ENCODE measurements at regions not wholly inside any gene's neighbourhood (a gene's known extent, or its start where the extent isn't known, plus 50 kb on each side); places are given as distances from the start of the nearest gene placed in this dataset.
A peak's percentile ranks its signal among the peaks of the same experiment; 100 is the strongest.

DNA sequence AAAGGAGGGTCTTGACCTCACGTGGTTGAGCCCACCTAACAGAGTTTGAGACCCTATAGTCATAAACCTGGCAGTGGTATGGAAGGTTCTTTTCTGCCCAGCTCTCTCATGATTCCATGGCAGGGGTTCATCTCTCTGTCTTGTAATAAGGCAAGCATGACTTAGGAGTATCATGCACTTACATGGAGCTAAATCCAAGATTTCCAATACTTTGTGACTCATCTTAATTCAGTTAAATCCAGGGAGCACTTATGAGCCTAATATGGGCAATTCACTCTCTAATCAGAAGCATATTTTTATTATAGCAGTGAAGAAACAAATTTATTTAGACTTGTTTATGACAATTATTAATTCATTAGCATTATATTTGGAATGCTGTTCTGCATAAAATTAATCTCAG, 131.8 kb upstream of the CPSF6 start:
- Histone ChIP-seq H3K9me3 (no peaks in the 10 kb centered on the region), H3K4me1 (peaks cover 0 to 11% (median 9%) of the 10 kb centered on the region in 3 donors), H3K27ac (no peak overlapping the region), H3K4me3 (no peak overlapping the region), H3K27me3 (no peaks in the 10 kb centered on the region), H3K36me3 (no peaks in the 10 kb centered on the region)
- peak in 1 of 4 donors; percentile 24 for ATAC-seq
- WGBS, 2 donors, result 76 to 86% methylated on average over 1 of the region's 1 CpG
- TF ChIP-seq, protein P1, sequence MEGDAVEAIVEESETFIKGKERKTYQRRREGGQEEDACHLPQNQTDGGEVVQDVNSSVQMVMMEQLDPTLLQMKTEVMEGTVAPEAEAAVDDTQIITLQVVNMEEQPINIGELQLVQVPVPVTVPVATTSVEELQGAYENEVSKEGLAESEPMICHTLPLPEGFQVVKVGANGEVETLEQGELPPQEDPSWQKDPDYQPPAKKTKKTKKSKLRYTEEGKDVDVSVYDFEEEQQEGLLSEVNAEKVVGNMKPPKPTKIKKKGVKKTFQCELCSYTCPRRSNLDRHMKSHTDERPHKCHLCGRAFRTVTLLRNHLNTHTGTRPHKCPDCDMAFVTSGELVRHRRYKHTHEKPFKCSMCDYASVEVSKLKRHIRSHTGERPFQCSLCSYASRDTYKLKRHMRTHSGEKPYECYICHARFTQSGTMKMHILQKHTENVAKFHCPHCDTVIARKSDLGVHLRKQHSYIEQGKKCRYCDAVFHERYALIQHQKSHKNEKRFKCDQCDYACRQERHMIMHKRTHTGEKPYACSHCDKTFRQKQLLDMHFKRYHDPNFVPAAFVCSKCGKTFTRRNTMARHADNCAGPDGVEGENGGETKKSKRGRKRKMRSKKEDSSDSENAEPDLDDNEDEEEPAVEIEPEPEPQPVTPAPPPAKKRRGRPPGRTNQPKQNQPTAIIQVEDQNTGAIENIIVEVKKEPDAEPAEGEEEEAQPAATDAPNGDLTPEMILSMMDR (IDR thresholded peaks at IDR 0.05), result no peak
- intact Hi-C loops (cut with DNase I), result no loop called here
- no peak for FAIRE-seq
- DNase-seq, result no peak

DNA sequence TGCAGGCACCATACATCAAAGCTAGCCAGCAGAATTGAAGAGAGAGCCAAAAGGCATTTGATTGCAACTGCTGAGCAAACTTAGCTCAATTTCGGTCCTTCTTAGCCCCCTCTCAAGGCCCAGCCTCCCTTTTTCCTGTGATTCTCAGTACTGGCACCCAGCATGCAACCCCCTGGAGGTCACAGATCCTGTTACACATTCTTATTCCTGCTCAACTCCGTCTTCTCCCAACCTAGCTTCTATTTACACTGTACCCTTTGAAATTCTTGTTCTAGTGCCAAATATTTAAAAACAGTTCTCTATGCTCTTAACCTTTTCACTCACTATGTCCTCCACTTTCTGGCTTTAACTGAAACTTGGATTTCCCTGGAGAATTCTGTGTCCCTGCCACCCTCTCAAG, 131.3 kb upstream of the CPSF6 start:
- peaks cover 0 to 11% (median 9%) of the 10 kb centered on the region in 3 donors for H3K4me1 ChIP-seq
- H3K36me3 ChIP-seq, result no peaks in the 10 kb centered on the region
- no peak overlapping the region for H3K27ac ChIP-seq
- FAIRE-seq (no peak), DNase-seq (peak in 1 of 6 donors; percentile 13), ATAC-seq (peak; percentile 38 to 81 (median 75))
- 8% methylated on average over 2 of the region's 2 CpGs for WGBS, 2 donors
- TF ChIP-seq, protein P1 (IDR thresholded peaks at IDR 0.05), result no peak
- H3K27me3 ChIP-seq, result no peaks in the 10 kb centered on the region
- H3K9me3 ChIP-seq, result no peaks in the 10 kb centered on the region
- intact Hi-C loops (cut with DNase I), result no loop called here
- H3K4me3 ChIP-seq, result no peak overlapping the region

DNA sequence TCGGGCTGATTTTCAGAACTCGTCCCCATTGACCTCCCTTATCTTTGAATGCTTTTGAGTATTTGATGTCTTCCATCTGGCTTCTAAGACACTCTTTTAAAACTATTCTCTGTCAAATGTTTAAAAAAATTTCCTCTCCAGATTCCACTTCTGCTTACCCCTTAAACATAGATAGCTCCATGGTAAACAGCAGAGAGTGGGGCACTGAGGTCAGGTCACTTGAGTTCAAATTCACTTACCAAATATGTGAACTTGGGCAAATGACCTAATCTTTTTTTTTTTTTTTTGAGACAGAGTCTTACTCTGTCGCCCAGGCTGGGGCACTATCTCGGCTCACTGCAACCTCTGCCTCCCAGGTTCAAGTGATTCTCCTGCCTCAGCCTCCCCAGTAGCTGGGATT, 126.8 kb upstream of the CPSF6 start:
- intact Hi-C loops (cut with DNase I), result no loop called here
- Histone ChIP-seq H3K9me3 (no peaks in the 10 kb centered on the region), H3K36me3 (no peaks in the 10 kb centered on the region), H3K27ac (no peak overlapping the region), H3K4me3 (no peak overlapping the region), H3K4me1 (peaks cover 0 to 9% (median 9%) of the 10 kb centered on the region in 3 donors), H3K27me3 (no peaks in the 10 kb centered on the region)
- ATAC-seq (no peak), DNase-seq (no peak), FAIRE-seq (no peak)
- TF ChIP-seq, protein P1 (IDR thresholded peaks at IDR 0.05), result no peak
- 66 to 73% methylated on average over 4 of the region's 4 CpGs for WGBS, 2 donors

DNA sequence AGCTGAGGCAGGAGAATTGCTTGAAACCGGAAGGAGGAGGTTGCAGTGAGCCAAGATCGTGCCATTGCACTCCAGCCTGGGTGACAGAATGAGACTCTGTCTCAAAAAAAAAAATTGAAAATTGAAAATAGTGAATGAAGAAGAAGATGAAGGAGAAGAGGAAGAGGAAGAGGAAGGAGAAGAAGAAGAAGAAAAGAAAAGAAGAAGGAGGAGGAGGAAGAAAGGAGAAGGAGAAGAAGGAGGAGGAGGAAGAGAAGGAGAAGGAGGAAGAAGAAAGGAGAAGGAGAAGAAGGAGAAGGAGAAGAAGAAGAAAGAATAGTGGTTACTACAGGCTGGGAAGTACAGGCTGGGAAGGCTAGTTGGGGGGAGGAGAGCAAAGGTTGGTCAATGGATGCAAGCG, 124.3 kb upstream of the CPSF6 start:
- DNase-seq (no peak), FAIRE-seq (no peak), ATAC-seq (no peak)
- Histone ChIP-seq H3K36me3 (no peaks in the 10 kb centered on the region), H3K4me3 (no peak overlapping the region), H3K27ac (no peak overlapping the region), H3K4me1 (no peaks in the 10 kb centered on the region), H3K27me3 (no peaks in the 10 kb centered on the region), H3K9me3 (no peaks in the 10 kb centered on the region)
- TF ChIP-seq, protein P1 (IDR thresholded peaks at IDR 0.05), result no peak
- WGBS, 2 donors, result 62 to 92% methylated on average over 3 of the region's 3 CpGs
- intact Hi-C loops (cut with DNase I), result no loop called here

DNA sequence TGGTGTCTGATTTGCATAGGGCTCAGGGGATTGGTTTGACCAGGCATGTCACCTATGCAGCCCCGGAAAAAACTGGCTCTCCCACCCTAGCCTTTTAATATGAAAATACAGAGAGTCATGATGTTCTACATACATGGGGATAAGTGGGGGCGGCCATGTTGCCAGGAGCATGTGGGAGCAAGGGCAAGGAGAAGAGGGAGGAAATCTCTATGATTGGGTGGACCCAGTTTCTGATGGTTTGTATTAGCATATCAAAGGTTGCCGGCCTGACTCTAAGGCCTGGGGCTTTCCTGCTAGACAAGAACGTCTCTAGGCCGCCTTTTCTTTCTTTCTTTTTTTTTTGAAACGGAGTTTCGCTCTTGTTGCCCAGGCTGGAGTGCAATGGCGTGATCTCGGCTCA, 123.4 kb upstream of the CPSF6 start:
- ATAC-seq (no peak), DNase-seq (no peak), FAIRE-seq (no peak)
- intact Hi-C loops (cut with DNase I), result no loop called here
- TF ChIP-seq, protein P1 (IDR thresholded peaks at IDR 0.05), result no peak
- no peaks in the 10 kb centered on the region for H3K36me3 ChIP-seq
- no peak overlapping the region for H3K4me3 ChIP-seq
- no peak overlapping the region for H3K27ac ChIP-seq
- no peaks in the 10 kb centered on the region for H3K9me3 ChIP-seq
- H3K4me1 ChIP-seq, result no peaks in the 10 kb centered on the region
- WGBS, 2 donors, result 91 to 93% methylated on average over 7 to 8 of the region's 9 CpGs
- no peaks in the 10 kb centered on the region for H3K27me3 ChIP-seq

Measured in pancreas (tissue), 10 donors.